ENCODE measurements at regions not wholly inside any gene's neighbourhood (a gene's known extent, or its start where the extent isn't known, plus 50 kb on each side); places are given as distances from the start of the nearest gene placed in this dataset.
A peak's percentile ranks its signal among the peaks of the same experiment; 100 is the strongest.
"Not testable (repeated sequence)": the region's sequence is repeated elsewhere in the genome, so short reads cannot be mapped to it uniquely, and the experiment has no call there.

DNA sequence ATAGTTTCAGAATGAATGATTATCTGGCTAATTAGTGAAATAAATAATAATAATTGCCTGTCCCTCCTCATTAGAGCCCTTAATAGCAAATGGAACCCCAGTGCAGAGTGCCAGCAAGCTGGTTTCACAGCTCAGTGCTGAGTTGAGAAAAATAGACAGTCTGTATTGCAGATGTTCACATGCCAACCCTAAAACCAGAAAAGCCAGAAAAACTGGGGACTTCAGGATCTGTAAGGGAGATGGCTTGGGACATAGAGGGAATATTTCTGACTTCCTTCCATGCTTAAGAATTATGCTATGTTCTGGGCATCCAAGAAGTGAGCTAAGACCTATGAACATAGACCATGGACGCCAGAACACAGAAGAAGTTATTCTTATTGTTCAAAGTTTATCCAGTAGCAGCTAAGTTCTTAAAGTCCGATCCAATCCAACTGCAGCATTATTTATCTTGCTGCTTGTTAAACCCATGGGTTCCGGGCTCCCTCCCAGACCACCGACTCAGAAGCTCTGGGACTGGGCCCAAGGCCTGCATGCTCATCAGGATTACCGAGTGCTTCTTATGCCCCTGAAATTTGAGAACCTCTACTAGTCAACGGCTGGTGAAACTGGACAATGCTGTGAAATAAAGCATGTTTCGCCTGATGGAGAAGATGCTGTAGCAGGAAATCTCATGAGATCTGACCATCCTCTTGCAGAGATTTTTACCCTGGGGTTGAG lies 158.3 kb downstream of the FOXB1 start:
- TF ChIP-seq CTCF (IDR thresholded peaks at IDR 0.05): no peak
- Mint-ChIP-seq H3K36me3 (ENCODE audit: low read depth) (no peaks in the 10 kb centered on the region), H3K27ac (peak overlapping the region; percentile 92), H3K9me3 (peaks cover 3% of the 10 kb centered on the region), H3K4me1 (peaks cover 24% of the 10 kb centered on the region), H3K4me3 (no peak overlapping the region), H3K27me3 (ENCODE audit: low read depth, poor library complexity) (peaks cover 7% of the 10 kb centered on the region)
- DNase-seq: no peak

GRCh38 chr15:60162968-60163355 lies 158.9 kb downstream of the FOXB1 start:
- Mint-ChIP-seq H3K4me3 (no peak overlapping the region), H3K36me3 (ENCODE audit: low read depth) (no peaks in the 10 kb centered on the region), H3K9me3 (peaks cover 3% of the 10 kb centered on the region), H3K27ac (no peak overlapping the region), H3K27me3 (ENCODE audit: low read depth, poor library complexity) (peaks cover 7% of the 10 kb centered on the region), H3K4me1 (peaks cover 24% of the 10 kb centered on the region)
- DNase-seq: no peak
- TF ChIP-seq CTCF (IDR thresholded peaks at IDR 0.05): no peak

GRCh38 chr15:60165111-60165510 lies 161.0 kb downstream of the FOXB1 start:
- Mint-ChIP-seq H3K36me3 (ENCODE audit: low read depth) (no peaks in the 10 kb centered on the region), H3K4me3 (no peak overlapping the region), H3K4me1 (peaks cover 34% of the 10 kb centered on the region), H3K27me3 (ENCODE audit: low read depth, poor library complexity) (peaks cover 4% of the 10 kb centered on the region), H3K9me3 (peaks cover 3% of the 10 kb centered on the region), H3K27ac (no peak overlapping the region)
- TF ChIP-seq CTCF (IDR thresholded peaks at IDR 0.05): no peak
- no peak for DNase-seq

GRCh38 chr15:60172143-60172542 lies 168.0 kb downstream of the FOXB1 start:
- Mint-ChIP-seq H3K4me3 (no peak overlapping the region), H3K4me1 (peaks cover 9% of the 10 kb centered on the region), H3K27me3 (ENCODE audit: low read depth, poor library complexity) (peaks cover 5% of the 10 kb centered on the region), H3K9me3 (peaks cover 9% of the 10 kb centered on the region), H3K27ac (no peak overlapping the region), H3K36me3 (ENCODE audit: low read depth) (no peaks in the 10 kb centered on the region)
- no peak for TF ChIP-seq CTCF (IDR thresholded peaks at IDR 0.05)
- DNase-seq: no peak

GRCh38 chr15:60179786-60180391 lies 175.8 kb downstream of the FOXB1 start:
- peak; percentile 83 for TF ChIP-seq CTCF (IDR thresholded peaks at IDR 0.05)
- peak; percentile 17 for DNase-seq
- peaks cover 16% of the 10 kb centered on the region for H3K9me3 Mint-ChIP-seq
- no peaks in the 10 kb centered on the region for H3K36me3 Mint-ChIP-seq (ENCODE audit: low read depth)
- H3K4me1 Mint-ChIP-seq: no peaks in the 10 kb centered on the region
- no peak overlapping the region for H3K27ac Mint-ChIP-seq
- H3K27me3 Mint-ChIP-seq (ENCODE audit: low read depth, poor library complexity): peaks cover 10% of the 10 kb centered on the region
- H3K4me3 Mint-ChIP-seq: no peak overlapping the region

DNA sequence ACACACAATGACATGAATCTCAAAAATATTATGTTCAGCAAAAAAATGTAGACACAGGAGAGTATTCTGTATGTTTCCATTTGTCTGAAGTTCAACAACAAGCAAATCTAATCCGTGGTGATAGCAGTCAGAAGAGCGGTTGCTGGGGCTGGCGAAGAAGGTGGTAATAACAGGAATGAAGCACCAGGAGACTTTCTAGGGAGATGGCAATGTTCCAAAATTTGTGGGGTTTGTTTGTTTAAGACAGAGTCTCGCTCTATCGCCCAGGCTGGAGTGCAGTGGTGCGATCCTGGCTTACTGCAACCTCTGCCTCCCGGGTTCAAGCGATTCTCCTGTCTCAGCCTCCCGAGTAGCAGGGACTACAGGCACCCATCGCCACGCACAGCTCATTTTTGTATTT lies 177.8 kb downstream of the FOXB1 start:
- not testable (repeated sequence) for H3K27me3 Mint-ChIP-seq (ENCODE audit: low read depth, poor library complexity); H3K36me3 Mint-ChIP-seq (ENCODE audit: low read depth); H3K4me1 Mint-ChIP-seq; H3K4me3 Mint-ChIP-seq; DNase-seq; H3K27ac Mint-ChIP-seq
- H3K9me3 Mint-ChIP-seq: peaks cover 12% of the 10 kb centered on the region
